ENCODE measurements at regions not wholly inside any gene's neighbourhood (a gene's known extent, or its start where the extent isn't known, plus 50 kb on each side); places are given as distances from the start of the nearest gene placed in this dataset.
"Not testable (repeated sequence)": the region's sequence is repeated elsewhere in the genome, so short reads cannot be mapped to it uniquely, and the experiment has no call there.

DNA sequence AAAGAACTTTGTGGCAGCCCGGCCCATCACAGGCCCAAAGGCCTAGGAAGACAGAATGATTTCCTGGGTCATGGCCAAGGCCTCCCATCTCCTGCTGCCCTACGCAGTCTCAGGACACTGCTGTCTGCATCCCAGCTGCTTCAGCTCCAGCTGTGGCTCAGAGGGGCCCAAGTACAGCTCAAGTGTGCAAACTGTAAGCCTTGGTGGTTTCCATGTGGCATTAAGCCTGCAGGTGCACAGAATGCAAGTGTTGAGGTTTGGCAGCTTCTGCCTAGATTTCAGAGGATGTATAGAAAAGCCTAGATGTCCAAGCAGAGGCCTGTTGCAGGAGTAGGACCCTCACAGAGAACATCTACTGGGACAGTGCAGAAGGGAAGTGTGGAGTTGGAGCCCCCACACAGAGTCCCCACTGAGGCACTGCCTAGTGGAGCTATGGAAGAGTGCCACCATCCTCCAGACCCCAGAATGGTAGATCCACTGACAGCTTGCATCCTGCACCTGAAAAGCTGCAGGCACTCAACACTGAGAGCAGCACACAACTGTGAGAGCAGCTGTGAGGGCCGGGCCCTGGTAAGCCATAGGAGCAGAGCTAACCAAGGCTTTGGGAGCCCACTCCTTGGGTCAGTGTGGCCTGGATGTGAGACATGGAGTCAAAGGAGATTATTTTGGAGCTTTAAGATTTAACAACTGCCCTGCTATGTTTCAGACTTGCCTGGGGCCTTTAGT lies 208.2 kb upstream of the CMC1 start:
- no peak for DNase-seq (ENCODE audit: low read depth)

- no peak for DNase-seq (ENCODE audit: low read depth)
Measured at GRCh38 chr3:28036599-28037575, 204.5 kb upstream of the CMC1 start.

- no peak for DNase-seq (ENCODE audit: low read depth)
Measured at GRCh38 chr3:28039234-28039633, 202.2 kb upstream of the CMC1 start.

GRCh38 chr3:28039829-28040228 lies 201.6 kb upstream of the CMC1 start:
- no peak for DNase-seq (ENCODE audit: low read depth)

- no peak for DNase-seq (ENCODE audit: low read depth)
Measured at GRCh38 chr3:28042095-28042635, 199.3 kb upstream of the CMC1 start.

DNA sequence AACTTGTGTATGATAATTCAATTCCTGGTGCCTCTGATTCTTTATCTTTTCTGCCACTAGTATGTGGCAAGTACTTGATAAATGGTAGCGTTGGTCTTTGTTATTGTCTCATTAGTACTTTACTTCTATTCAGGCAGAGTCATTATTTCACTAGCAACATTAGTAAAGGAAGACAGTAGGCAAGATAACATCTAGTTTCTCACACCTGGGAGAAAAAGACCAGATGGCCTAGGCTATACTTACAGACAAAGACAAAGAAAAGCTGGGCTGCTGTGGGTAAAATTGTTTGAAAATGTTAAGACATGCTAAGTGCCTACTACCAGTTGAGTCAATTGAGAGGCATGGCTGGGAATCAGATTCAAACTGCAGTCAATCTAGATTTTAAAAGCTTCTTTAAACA lies 198.7 kb upstream of the CMC1 start:
- DNase-seq (ENCODE audit: low read depth), result no peak

- no peak for DNase-seq (ENCODE audit: low read depth)
Measured at GRCh38 chr3:28050120-28050519, 191.3 kb upstream of the CMC1 start.

DNA sequence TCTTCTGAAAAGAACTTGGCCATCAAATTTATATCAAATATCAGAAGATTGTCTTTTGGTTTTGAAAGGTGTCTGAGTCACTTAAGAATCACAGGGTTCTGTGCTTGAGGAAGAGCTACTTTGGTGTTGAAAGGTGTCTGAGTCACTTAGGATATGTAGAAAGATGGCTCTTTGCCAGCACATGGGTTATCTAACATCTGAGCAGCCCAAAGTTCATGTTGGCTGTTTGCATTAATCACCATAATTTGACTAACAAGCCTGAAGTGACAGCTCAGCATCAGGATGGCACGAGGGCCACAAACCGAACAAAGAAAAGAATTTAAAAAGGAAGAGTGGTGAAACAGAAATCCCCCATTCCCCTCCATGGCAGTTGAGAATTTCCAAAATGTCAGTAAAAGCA lies 190.5 kb upstream of the CMC1 start:
- DNase-seq (ENCODE audit: low read depth), result no peak

DNA sequence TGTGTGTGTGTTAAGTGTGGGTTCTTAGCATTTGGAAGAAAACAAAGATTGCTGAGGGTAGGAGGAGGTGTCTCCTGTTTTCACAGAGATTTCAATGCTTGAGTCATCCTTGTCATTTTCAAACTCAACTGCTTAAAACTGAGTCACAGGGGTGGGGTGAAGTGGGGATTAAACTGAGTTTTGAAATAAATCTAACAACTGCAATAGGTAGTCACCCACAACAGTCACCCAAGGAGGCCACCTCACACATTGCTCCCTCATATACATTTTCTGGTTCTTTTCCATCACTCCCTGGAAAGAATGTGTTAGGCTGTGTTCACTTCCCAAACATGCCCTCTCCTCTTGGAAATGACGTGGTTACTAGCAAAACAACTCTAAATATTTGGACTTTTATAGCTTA lies 187.7 kb upstream of the CMC1 start:
- no peak for DNase-seq (ENCODE audit: low read depth)

GRCh38 chr3:28056806-28057205 lies 184.6 kb upstream of the CMC1 start:
- no peak for DNase-seq (ENCODE audit: low read depth)

DNA sequence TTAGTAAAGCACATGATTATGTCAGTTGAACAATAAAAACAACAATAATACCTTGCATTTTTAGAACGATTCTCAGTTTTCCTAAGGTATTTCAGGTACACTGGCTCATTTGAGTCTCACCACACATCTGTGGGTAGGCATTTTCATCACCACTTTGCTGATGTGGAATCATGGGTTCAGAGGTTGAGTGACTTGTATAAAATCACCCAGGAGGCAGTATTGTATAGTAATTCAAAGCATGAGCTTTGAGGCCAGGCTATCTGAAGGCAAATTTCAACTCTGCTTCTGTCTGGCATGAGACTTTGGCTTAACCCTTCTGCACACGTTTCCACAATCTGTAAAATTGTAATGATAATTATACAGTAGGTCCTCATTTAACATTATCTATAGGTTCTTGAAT lies 183.9 kb upstream of the CMC1 start:
- no peak for DNase-seq (ENCODE audit: low read depth)

DNA sequence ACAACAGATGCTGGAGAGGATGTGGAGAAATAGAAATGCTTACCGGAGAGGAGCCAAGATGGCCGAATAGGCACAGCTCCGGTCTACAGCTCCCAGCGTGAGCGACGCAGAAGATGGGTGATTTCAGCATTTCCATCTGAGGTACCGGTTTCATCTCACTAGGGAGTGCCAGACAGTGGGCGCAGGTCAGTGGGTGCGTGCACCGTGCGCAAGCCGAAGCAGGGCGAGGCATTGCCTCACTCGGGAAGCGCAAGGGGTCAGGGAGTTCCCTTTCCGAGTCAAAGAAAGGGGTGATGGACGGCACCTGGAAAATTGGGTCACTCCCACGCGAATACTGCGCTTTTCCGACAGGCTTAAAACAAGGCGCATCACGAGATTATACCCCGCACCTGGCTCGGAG lies 182.2 kb upstream of the CMC1 start:
- not testable (repeated sequence) for DNase-seq (ENCODE audit: low read depth)

DNA sequence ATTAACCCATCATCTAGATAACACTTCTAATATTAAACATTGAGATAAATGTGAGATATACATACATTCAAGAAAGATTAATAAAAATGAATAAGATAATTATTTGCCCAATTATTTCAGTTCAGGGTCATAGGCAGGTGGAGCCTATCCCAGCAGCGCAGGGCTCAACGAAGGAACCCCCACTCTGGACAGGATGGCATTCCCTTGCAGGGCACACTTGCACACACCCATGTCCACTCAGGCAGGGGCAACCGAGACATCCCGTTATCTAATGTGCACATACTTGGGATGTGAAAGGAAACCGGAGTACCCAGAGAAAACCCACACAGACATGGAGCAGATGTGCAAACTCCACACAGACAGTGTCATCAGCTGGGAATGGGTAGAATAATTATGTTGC lies 175.4 kb upstream of the CMC1 start:
- DNase-seq (ENCODE audit: low read depth), result no peak

DNA sequence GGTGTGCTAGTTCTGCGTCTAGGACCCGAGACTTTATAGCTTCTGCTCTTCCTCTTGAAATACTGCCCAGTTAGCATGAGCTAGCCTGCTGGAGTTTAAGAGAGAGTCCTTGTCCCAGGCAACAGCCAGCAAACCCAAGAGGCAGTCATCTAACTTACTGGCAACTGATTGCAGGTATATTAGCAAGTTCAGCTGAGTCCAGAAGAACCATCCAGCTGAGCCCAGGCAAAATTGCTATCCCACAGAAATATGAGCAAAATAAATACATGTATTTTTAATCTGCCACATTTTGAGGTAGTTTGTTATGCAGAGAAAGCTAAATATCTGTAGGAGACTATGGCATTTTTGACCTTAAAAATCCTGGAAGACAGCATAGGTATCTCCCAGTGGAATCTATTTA lies 174.4 kb upstream of the CMC1 start:
- DNase-seq (ENCODE audit: low read depth), result no peak

GRCh38 chr3:28068342-28068741 lies 173.1 kb upstream of the CMC1 start:
- DNase-seq (ENCODE audit: low read depth), result no peak

DNA sequence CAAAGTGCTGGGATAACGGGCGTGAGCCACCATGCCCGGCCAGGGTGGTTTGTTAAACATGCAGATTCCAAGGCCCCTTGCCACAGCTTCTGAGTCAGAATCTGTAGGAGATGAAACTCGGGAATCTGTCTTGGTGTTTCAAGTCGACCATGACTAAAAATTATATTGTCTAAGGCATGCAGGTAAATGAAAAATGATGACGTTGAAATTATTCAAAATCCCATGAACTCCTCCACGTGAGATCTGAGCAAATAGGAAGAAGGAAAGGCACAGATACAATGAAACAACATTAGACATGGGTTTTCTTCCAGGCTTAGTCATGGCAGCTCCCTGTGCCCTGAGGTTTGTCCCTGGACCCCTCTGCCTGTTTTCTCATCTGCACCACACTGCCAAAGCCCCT lies 172.0 kb upstream of the CMC1 start:
- no peak for DNase-seq (ENCODE audit: low read depth)

DNA sequence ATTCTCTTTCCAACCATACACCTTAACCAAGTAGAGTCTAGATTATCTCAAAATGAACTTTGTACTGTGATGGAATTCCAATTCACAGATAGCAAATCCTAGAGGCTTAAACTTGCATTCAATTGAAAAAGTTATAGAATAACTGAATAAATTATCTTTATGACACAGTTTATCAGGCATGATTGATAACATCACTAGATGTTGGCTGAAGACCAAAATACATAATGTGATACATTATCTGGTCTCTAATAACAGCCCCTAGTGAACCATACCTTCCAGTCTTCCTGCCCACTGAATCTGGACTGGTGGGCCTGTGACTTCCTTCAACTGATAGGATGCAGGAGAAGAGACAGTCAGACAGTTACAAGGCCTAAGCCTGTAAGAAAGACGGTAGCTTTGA lies 165.2 kb upstream of the CMC1 start:
- no peak for DNase-seq (ENCODE audit: low read depth)

DNA sequence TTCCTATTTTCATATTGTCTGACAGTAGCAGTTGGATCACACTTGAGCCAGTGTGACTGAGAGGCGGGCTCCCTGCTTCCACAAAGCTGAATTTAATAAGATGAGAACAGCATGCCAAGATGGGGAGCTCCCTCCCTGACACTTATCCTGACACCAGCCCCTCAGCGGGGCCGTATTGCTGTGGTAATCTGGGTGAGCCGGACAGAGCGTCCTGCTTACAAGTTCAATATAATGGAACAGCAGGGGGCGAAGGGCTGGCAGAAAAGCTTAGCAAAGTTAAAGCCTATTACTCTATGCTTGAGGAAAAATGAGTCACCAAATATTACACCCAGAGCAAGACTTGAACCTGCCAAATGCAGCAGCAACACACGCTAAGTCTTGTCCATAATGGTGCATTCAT lies 163.8 kb upstream of the CMC1 start:
- DNase-seq (ENCODE audit: low read depth), result no peak

- DNase-seq (ENCODE audit: low read depth), result no peak
Measured at GRCh38 chr3:28078536-28078935, 162.9 kb upstream of the CMC1 start.

GRCh38 chr3:28080716-28081115 lies 160.7 kb upstream of the CMC1 start:
- DNase-seq (ENCODE audit: low read depth), result no peak

DNA sequence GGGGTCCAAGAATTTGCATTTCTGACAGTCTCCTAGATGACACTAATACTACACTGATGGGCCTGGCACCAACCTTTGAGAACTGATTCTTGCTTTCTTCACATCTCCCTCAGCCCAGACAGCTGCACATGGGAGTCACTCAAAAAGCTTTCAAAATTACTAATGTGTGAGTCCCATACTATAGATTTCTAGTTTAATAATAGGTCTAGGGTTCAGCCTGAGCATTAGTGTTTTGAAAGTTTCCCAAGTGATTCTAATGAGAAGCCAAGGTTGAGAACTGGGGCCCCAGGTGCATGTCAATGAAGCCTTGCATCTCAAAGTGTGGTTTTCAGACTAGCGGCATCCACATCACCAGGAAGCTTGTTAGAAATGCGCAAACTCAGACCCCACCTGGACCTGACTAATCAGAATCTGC lies 159.9 kb upstream of the CMC1 start:
- DNase-seq (ENCODE audit: low read depth), result no peak

DNA sequence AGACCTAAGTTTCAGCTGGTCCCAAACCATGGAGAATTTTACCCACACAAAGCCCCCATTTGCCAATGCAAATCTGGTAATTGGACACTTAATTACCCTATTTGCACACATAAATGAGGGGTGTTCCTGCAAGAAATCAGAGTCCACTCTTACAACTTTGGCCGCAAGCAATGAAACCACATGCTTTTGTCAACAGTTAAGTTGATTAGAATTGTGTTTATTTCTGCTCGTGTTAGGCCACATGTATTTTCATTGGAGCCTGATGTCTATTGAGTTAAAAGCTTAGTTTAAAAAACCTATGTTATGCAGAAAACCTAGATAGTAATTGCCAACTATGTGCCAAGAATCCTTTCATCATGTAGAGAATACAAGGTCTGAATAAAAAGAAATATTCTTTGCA lies 153.8 kb upstream of the CMC1 start:
- DNase-seq (ENCODE audit: low read depth), result no peak

Measured in activated T-cell treated with anti-CD3 and anti-CD28 coated beads for 1 hour (primary cell).